ENCODE measurements at regions not wholly inside any gene's neighbourhood (a gene's known extent, or its start where the extent isn't known, plus 50 kb on each side); places are given as distances from the start of the nearest gene placed in this dataset.

DNA sequence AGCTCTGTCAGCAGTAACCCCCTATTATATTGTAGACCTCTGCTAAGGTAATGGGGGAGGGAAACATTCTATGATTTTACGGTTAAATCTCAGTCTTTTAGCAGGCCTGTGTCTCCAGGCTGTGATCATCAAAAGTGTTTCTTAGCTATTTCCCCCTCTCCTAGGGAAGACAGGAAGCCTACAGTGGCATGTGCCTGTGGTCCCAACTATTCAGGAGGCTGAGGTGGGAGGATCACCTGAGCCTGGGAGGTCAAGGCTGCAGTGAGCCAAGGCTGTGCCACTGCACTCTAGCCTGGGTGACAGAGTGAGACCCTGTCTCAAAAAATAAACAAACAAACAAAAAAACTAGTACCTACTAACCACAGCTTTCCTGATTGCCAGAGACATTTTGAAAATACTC is 67.9 kb downstream of the DNAAF9 start:
- Histone ChIP-seq H3F3A (replicated peaks; ENCODE audit: low read depth) (no peaks in the 10 kb centered on the region), H3K79me2 (replicated peaks; ENCODE audit: insufficient read depth) (no peaks in the 10 kb centered on the region), H3K27me3 (ENCODE audit: insufficient read depth) (no peaks in the 10 kb centered on the region), H3K9me2 (ENCODE audit: insufficient read depth) (no peaks in the 10 kb centered on the region), H3K4me1 (ENCODE audit: insufficient read depth) (no peaks in the 10 kb centered on the region), H3K27ac (ENCODE audit: low read depth) (no peak overlapping the region), H3K4me2 (no peak overlapping the region), H3K36me3 (ENCODE audit: insufficient read depth) (no peaks in the 10 kb centered on the region), H4K20me1 (replicated peaks; ENCODE audit: insufficient read depth) (no peaks in the 10 kb centered on the region), H3K4me3 (no peak overlapping the region), H2AFZ (no peak overlapping the region)
- DNase-seq (ENCODE audit: low spot score) (no peak), ATAC-seq (no peak)
- H3K27ac Mint-ChIP-seq, result no peak overlapping the region
- no peak overlapping the region for H3K4me3 Mint-ChIP-seq
- TF ChIP-seq ZNF114 (CRISPR knock-in tag; IDR thresholded peaks at IDR 0.05) (no peak), ZNF331 (CRISPR knock-in tag; IDR thresholded peaks at IDR 0.05; ENCODE audit: low read depth) (no peak), EZH2phosphoT487 (IDR thresholded peaks at IDR 0.05; ENCODE audit: unreplicated experiment) (no peak), CREB1 (CRISPR knock-in tag; IDR thresholded peaks at IDR 0.05; ENCODE audit: low read depth) (no peak), EZH2 (IDR thresholded peaks at IDR 0.05; ENCODE audit: low read depth, unreplicated experiment) (no peak), STAT1 (IDR thresholded peaks at IDR 0.05; ENCODE audit: unreplicated experiment) (no peak), JUNB (IDR thresholded peaks at IDR 0.05; ENCODE audit: unreplicated experiment) (no peak), NANOG (IDR thresholded peaks at IDR 0.05; ENCODE audit: borderline replicate concordance) (no peak), POLR2AphosphoS5 (IDR thresholded peaks at IDR 0.05; ENCODE audit: low read depth) (no peak)
- TF ChIP-seq, protein P1, sequence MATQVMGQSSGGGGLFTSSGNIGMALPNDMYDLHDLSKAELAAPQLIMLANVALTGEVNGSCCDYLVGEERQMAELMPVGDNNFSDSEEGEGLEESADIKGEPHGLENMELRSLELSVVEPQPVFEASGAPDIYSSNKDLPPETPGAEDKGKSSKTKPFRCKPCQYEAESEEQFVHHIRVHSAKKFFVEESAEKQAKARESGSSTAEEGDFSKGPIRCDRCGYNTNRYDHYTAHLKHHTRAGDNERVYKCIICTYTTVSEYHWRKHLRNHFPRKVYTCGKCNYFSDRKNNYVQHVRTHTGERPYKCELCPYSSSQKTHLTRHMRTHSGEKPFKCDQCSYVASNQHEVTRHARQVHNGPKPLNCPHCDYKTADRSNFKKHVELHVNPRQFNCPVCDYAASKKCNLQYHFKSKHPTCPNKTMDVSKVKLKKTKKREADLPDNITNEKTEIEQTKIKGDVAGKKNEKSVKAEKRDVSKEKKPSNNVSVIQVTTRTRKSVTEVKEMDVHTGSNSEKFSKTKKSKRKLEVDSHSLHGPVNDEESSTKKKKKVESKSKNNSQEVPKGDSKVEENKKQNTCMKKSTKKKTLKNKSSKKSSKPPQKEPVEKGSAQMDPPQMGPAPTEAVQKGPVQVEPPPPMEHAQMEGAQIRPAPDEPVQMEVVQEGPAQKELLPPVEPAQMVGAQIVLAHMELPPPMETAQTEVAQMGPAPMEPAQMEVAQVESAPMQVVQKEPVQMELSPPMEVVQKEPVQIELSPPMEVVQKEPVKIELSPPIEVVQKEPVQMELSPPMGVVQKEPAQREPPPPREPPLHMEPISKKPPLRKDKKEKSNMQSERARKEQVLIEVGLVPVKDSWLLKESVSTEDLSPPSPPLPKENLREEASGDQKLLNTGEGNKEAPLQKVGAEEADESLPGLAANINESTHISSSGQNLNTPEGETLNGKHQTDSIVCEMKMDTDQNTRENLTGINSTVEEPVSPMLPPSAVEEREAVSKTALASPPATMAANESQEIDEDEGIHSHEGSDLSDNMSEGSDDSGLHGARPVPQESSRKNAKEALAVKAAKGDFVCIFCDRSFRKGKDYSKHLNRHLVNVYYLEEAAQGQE (IDR thresholded peaks at IDR 0.05; ENCODE audit: unreplicated experiment), result no peak
- TF ChIP-seq, protein P2, sequence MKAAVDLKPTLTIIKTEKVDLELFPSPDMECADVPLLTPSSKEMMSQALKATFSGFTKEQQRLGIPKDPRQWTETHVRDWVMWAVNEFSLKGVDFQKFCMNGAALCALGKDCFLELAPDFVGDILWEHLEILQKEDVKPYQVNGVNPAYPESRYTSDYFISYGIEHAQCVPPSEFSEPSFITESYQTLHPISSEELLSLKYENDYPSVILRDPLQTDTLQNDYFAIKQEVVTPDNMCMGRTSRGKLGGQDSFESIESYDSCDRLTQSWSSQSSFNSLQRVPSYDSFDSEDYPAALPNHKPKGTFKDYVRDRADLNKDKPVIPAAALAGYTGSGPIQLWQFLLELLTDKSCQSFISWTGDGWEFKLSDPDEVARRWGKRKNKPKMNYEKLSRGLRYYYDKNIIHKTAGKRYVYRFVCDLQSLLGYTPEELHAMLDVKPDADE (IDR thresholded peaks at IDR 0.05), result no peak
- TF ChIP-seq, protein P3, sequence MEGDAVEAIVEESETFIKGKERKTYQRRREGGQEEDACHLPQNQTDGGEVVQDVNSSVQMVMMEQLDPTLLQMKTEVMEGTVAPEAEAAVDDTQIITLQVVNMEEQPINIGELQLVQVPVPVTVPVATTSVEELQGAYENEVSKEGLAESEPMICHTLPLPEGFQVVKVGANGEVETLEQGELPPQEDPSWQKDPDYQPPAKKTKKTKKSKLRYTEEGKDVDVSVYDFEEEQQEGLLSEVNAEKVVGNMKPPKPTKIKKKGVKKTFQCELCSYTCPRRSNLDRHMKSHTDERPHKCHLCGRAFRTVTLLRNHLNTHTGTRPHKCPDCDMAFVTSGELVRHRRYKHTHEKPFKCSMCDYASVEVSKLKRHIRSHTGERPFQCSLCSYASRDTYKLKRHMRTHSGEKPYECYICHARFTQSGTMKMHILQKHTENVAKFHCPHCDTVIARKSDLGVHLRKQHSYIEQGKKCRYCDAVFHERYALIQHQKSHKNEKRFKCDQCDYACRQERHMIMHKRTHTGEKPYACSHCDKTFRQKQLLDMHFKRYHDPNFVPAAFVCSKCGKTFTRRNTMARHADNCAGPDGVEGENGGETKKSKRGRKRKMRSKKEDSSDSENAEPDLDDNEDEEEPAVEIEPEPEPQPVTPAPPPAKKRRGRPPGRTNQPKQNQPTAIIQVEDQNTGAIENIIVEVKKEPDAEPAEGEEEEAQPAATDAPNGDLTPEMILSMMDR (conservative IDR thresholded peaks at IDR 0.05; ENCODE audit: low read depth in 2 of 2), result no peak
- TF ChIP-seq, protein P4, sequence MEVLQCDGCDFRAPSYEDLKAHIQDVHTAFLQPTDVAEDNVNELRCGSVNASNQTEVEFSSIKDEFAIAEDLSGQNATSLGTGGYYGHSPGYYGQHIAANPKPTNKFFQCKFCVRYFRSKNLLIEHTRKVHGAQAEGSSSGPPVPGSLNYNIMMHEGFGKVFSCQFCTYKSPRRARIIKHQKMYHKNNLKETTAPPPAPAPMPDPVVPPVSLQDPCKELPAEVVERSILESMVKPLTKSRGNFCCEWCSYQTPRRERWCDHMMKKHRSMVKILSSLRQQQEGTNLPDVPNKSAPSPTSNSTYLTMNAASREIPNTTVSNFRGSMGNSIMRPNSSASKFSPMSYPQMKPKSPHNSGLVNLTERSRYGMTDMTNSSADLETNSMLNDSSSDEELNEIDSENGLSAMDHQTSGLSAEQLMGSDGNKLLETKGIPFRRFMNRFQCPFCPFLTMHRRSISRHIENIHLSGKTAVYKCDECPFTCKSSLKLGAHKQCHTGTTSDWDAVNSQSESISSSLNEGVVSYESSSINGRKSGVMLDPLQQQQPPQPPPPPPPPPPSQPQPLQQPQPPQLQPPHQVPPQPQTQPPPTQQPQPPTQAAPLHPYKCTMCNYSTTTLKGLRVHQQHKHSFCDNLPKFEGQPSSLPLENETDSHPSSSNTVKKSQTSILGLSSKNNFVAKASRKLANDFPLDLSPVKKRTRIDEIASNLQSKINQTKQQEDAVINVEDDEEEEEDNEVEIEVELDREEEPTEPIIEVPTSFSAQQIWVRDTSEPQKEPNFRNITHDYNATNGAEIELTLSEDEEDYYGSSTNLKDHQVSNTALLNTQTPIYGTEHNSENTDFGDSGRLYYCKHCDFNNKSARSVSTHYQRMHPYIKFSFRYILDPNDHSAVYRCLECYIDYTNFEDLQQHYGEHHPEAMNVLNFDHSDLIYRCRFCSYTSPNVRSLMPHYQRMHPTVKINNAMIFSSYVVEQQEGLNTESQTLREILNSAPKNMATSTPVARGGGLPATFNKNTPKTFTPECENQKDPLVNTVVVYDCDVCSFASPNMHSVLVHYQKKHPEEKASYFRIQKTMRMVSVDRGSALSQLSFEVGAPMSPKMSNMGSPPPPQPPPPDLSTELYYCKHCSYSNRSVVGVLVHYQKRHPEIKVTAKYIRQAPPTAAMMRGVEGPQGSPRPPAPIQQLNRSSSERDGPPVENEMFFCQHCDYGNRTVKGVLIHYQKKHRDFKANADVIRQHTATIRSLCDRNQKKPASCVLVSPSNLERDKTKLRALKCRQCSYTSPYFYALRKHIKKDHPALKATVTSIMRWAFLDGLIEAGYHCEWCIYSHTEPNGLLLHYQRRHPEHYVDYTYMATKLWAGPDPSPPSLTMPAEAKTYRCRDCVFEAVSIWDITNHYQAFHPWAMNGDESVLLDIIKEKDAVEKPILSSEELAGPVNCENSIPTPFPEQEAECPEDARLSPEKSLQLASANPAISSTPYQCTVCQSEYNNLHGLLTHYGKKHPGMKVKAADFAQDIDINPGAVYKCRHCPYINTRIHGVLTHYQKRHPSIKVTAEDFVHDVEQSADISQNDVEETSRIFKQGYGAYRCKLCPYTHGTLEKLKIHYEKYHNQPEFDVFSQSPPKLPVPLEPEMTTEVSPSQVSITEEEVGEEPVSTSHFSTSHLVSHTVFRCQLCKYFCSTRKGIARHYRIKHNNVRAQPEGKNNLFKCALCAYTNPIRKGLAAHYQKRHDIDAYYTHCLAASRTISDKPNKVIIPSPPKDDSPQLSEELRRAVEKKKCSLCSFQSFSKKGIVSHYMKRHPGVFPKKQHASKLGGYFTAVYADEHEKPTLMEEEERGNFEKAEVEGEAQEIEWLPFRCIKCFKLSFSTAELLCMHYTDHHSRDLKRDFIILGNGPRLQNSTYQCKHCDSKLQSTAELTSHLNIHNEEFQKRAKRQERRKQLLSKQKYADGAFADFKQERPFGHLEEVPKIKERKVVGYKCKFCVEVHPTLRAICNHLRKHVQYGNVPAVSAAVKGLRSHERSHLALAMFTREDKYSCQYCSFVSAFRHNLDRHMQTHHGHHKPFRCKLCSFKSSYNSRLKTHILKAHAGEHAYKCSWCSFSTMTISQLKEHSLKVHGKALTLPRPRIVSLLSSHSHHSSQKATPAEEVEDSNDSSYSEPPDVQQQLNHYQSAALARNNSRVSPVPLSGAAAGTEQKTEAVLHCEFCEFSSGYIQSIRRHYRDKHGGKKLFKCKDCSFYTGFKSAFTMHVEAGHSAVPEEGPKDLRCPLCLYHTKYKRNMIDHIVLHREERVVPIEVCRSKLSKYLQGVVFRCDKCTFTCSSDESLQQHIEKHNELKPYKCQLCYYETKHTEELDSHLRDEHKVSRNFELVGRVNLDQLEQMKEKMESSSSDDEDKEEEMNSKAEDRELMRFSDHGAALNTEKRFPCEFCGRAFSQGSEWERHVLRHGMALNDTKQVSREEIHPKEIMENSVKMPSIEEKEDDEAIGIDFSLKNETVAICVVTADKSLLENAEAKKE (CRISPR knock-in tag; IDR thresholded peaks at IDR 0.05), result no peak
- peaks cover 3% of the 10 kb centered on the region; the same call in 1 of the 3 replicates for H3K36me3 Mint-ChIP-seq (ENCODE audit: low read depth)
- no peaks in the 10 kb centered on the region; the same call in 2 of the 3 replicates for H3K4me1 Mint-ChIP-seq
- H3K27me3 Mint-ChIP-seq (ENCODE audit: insufficient read depth, low read depth, poor library complexity), result no peaks in the 10 kb centered on the region
- no peaks in the 10 kb centered on the region for H3K9me3 Mint-ChIP-seq
